IMR-90 (cell line): ENCODE measurements at regions not wholly inside any gene's neighbourhood (a gene's known extent, or its start where the extent isn't known, plus 50 kb on each side); places are given as distances from the start of the nearest gene placed in this dataset.
A peak's percentile ranks its signal among the peaks of the same experiment; 100 is the strongest.

Experiments used
- ATAC-seq: fragments of 200-7000 bp; cut with Tn5 transposase; 2 replicates; pipeline ENCODE4 v1.9.1; 2020; ENCODE audit warnings: low read depth, mild to moderate bottlenecking, moderate library complexity
- BruUV-seq: library from RNA; stranded (reverse); fragments of 400-500 nt; replicated peaks from 2 replicates; lab custom pipeline; 2021; lab: Mats Ljungman, UMichigan
- CTCF ChIA-PET: fragments of 300-600 bp; formaldehyde crosslinking; extraction: SDS; loops from one replicate; lab custom pipeline; 2021; ENCODE audit warnings: antibody characterized with exemption; lab: Yijun Ruan, JAX
- POLR2A ChIA-PET: fragments of 300-600 bp; sonication (Branson Sonifier 250); formaldehyde crosslinking; loops from one replicate; lab custom pipeline; 2022; ENCODE audit warnings: antibody characterized with exemption; ENCODE audit not compliant: unreplicated experiment; lab: Charles Lee
- DNase-seq: peaks from one replicate; pipeline ENCODE4 v3.0.0; 2013
- H2AFZ ChIP-seq: replicated peaks from 2 replicates; pipeline ENCODE3; 2013; ENCODE audit warnings: low read length, mild to moderate bottlenecking; ENCODE audit not compliant: poor library complexity
- H2AK5ac ChIP-seq: 2 replicates; pipeline ENCODE4 v1.6.1; 2013; ENCODE audit warnings: low read depth, low read length, inconsistent platforms
- H2AK9ac ChIP-seq: replicated peaks from 2 replicates; pipeline ENCODE3; 2013; ENCODE audit warnings: mild to moderate bottlenecking, low read depth, low read length, moderate library complexity; ENCODE audit not compliant: poor library complexity
- H2BK120ac ChIP-seq: 2 replicates; pipeline ENCODE4 v1.6.1; 2013; ENCODE audit warnings: low read depth, low read length, inconsistent platforms
- H2BK15ac ChIP-seq: 3 replicates; pipeline ENCODE4 v1.6.1; 2013; ENCODE audit warnings: low read depth, low read length, inconsistent platforms
- H2BK20ac ChIP-seq: 2 replicates; pipeline ENCODE4 v1.6.1; 2013; ENCODE audit warnings: low read depth, mild to moderate bottlenecking, inconsistent platforms, low read length, moderate library complexity
- H2BK5ac ChIP-seq: 2 replicates; pipeline ENCODE4 v1.6.1; 2013; ENCODE audit warnings: mild to moderate bottlenecking, low read depth, low read length, inconsistent platforms; ENCODE audit not compliant: poor library complexity, severe bottlenecking
- H3K14ac ChIP-seq: replicated peaks from 2 replicates; pipeline ENCODE4 v1.6.1; 2013; ENCODE audit warnings: low read depth, low read length, inconsistent platforms
- H3K18ac ChIP-seq: 2 replicates; pipeline ENCODE4 v1.6.1; 2013; ENCODE audit warnings: low read depth, low read length, control low read depth
- H3K23ac ChIP-seq: 2 replicates; pipeline ENCODE4 v1.6.1; 2013; ENCODE audit warnings: low read depth, low read length, inconsistent platforms
- H3K27ac ChIP-seq: 2 replicates; pipeline ENCODE4 v1.5.1; 2013; ENCODE audit warnings: mild to moderate bottlenecking, control low read depth, low read length; ENCODE audit not compliant: insufficient read depth
- H3K27me3 ChIP-seq: 2 replicates; pipeline ENCODE4 v1.6.1; 2013; ENCODE audit warnings: low read length; ENCODE audit not compliant: control insufficient read depth, insufficient read depth
- H3K36me3 ChIP-seq: 2 replicates; pipeline ENCODE4 v1.6.1; 2013; ENCODE audit warnings: low read length, mixed read lengths; ENCODE audit not compliant: control insufficient read depth, insufficient read depth
- H3K4ac ChIP-seq: 2 replicates; pipeline ENCODE4 v1.6.1; 2013; ENCODE audit warnings: low read depth, low read length, inconsistent platforms
- H3K4me1 ChIP-seq: 2 replicates; pipeline ENCODE4 v1.6.1; 2013; ENCODE audit warnings: low read length, mixed read lengths; ENCODE audit not compliant: control insufficient read depth, insufficient read depth
- H3K4me2 ChIP-seq: 2 replicates; pipeline ENCODE4 v1.6.1; 2013; ENCODE audit warnings: low read depth, mild to moderate bottlenecking, control low read depth, low read length, moderate library complexity
- H3K4me3 ChIP-seq: 2 replicates; pipeline ENCODE4 v1.5.1; 2013; ENCODE audit warnings: low read depth, mild to moderate bottlenecking, control low read depth, low read length, moderate library complexity; ENCODE audit not compliant: insufficient read depth
- H3K56ac ChIP-seq: 2 replicates; pipeline ENCODE4 v1.6.1; 2013; ENCODE audit warnings: low read length, inconsistent platforms; ENCODE audit not compliant: insufficient read depth; ENCODE audit errors: extremely low read depth
- H3K79me1 ChIP-seq, 2 experiments: 2 replicates each; pipeline ENCODE4 v1.6.1; 2013; ENCODE audit warnings: low read length in 2 of 2, inconsistent platforms in 1 of 2, low read depth in 1 of 2
- H3K9ac ChIP-seq: 2 replicates; pipeline ENCODE4 v1.6.1; 2013; ENCODE audit warnings: low read depth, low read length, control low read depth
- H3K9me1 ChIP-seq: 2 replicates; pipeline ENCODE4 v1.6.1; 2013; ENCODE audit warnings: low read length, inconsistent platforms; ENCODE audit not compliant: insufficient read depth
- H3K9me3 ChIP-seq: 2 replicates; pipeline ENCODE4 v1.6.1; 2013; ENCODE audit warnings: low read length; ENCODE audit not compliant: control insufficient read depth, insufficient read depth
- H4K20me1 ChIP-seq: 2 replicates; pipeline ENCODE4 v1.6.1; 2013; ENCODE audit warnings: low read length, inconsistent platforms; ENCODE audit not compliant: insufficient read depth
- H4K5ac ChIP-seq: 2 replicates; pipeline ENCODE4 v1.6.1; 2013; ENCODE audit warnings: mild to moderate bottlenecking, low read depth, low read length, control low read depth
- H4K8ac ChIP-seq, 2 experiments: 2 replicates each; pipeline ENCODE4 v1.6.1; 2013; ENCODE audit warnings: low read depth in 2 of 2, low read length in 2 of 2, control low read depth in 1 of 2, inconsistent platforms in 1 of 2
- H4K91ac ChIP-seq: 2 replicates; pipeline ENCODE4 v1.6.1; 2013; ENCODE audit warnings: low read depth, low read length, inconsistent platforms; ENCODE audit not compliant: insufficient read depth
- CEBPB ChIP-seq: IDR thresholded peaks from 2 replicates; pipeline ENCODE4 v1.6.1; 2012; ENCODE audit warnings: low read depth, low read length, improper control_type of control experiment
- MAFK ChIP-seq: IDR thresholded peaks from 2 replicates; pipeline ENCODE4 v1.6.1; 2012; ENCODE audit warnings: low read depth, low read length, improper control_type of control experiment
- WGBS, 2 experiments: methylation state at CpG; one replicate each; pipeline versions ENCODE4 v1.1.5 to v1.1.7; 2013; ENCODE audit warnings: missing lambda C conversion rate in 2 of 2; ENCODE audit not compliant: insufficient read length in 1 of 2; ENCODE audit errors: extremely low coverage in 2 of 2; 5-methylcytosine and 5-hydroxymethylcytosine counted together
- dilution Hi-C: fragments of 300-500 bp; cut with HindIII; formaldehyde crosslinking; loops from one replicate; pipeline ENCODE4 v1.14.3; 2018; ENCODE audit warnings: low sequenced_read_pairs; ENCODE audit not compliant: unreplicated experiment
- in situ Hi-C: fragments of 300-500 bp; cut with MboI; formaldehyde crosslinking; loops from 3 replicates; pipeline ENCODE4 v1.14.3; 2019; ENCODE audit warnings: low sequenced_read_pairs, inconsistent platforms, mixed read lengths
- intact Hi-C: fragments of 100-400 bp; cut with micrococcal nuclease; formaldehyde crosslinking; loops from 2 replicates; pipeline ENCODE4 v1.10.0; 2022

GRCh38 chr16:64641343-64641742 lies 480.5 kb downstream of the CDH11 start:
- POLR2A ChIA-PET, result no interaction called here
- H2AK5ac ChIP-seq, result no peak overlapping the region
- H2AFZ ChIP-seq, result no peak overlapping the region
- no peaks in the 10 kb centered on the region for H3K9me3 ChIP-seq
- CTCF ChIA-PET, result no interaction called here
- H3K36me3 ChIP-seq, result no peaks in the 10 kb centered on the region
- no peak overlapping the region for H3K18ac ChIP-seq
- no peak overlapping the region for H2AK9ac ChIP-seq
- no CpG with 5 or more reads among the region's 3 CpGs for WGBS, 2 experiments
- H3K27ac ChIP-seq, result no peak overlapping the region
- no peaks in the 10 kb centered on the region for H4K20me1 ChIP-seq
- no peak overlapping the region for H4K8ac ChIP-seq
- no peak overlapping the region for H3K4ac ChIP-seq
- no peak overlapping the region for H3K4me2 ChIP-seq
- no peak overlapping the region for H4K5ac ChIP-seq
- H2BK20ac ChIP-seq, result no peak overlapping the region
- peak; percentile 41; the same call in 1 of the 2 replicates for TF ChIP-seq MAFK
- TF ChIP-seq CEBPB, result no peak
- no peaks in the 10 kb centered on the region for H3K27me3 ChIP-seq
- in situ Hi-C loops (no loop called here), dilution Hi-C loops (no loop called here), intact Hi-C loops (no loop called here)
- no peaks in the 10 kb centered on the region for H3K79me1 ChIP-seq
- no peak overlapping the region for H3K14ac ChIP-seq
- no peak overlapping the region for H4K91ac ChIP-seq
- BruUV-seq, result no TSS peak
- no peak overlapping the region for H3K56ac ChIP-seq
- H2BK15ac ChIP-seq, result no peak overlapping the region
- H2BK5ac ChIP-seq, result no peak overlapping the region
- DNase-seq (no peak), ATAC-seq (no peak)
- H3K4me1 ChIP-seq, result no peaks in the 10 kb centered on the region
- no peaks in the 10 kb centered on the region for H3K9me1 ChIP-seq
- H3K9ac ChIP-seq, result no peak overlapping the region
- no peak overlapping the region for H2BK120ac ChIP-seq
- no peak overlapping the region for H3K4me3 ChIP-seq
- no peak overlapping the region for H3K23ac ChIP-seq
